ENCODE measurements at regions not wholly inside any gene's neighbourhood (a gene's known extent, or its start where the extent isn't known, plus 50 kb on each side); places are given as distances from the start of the nearest gene placed in this dataset.

DNA sequence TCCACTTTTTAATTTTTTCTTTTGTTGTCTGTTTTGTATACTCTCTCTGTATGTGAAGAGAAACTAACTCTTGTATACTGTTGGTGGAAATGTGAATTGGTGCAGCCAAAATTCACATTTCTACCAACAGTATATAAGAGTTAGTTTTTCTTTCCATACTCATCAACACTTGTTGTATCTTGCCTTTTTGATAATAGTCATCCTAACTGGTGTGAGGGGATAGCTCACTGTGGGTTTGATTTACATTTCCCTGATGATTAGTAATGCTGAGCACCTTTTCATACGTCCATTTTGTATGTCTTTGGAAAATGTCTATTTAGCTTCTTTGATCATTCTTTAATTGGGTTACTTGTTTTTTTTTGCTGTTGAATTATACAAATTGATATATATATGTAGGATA is 375.5 kb upstream of the IGFBP3 start:
- BruUV-seq (replicated peaks), result no TSS peak
- Histone ChIP-seq H3K27ac (ENCODE audit: low read depth, low read length) (no peak overlapping the region), H3K36me3 (ENCODE audit: control insufficient read depth in 1 of 2, insufficient read depth in 2 of 2, low read length in 2 of 2) (no peaks in the 10 kb centered on the region), H3K4me2 (ENCODE audit: low read length) (no peak overlapping the region), H3K4me3 (replicated peaks in 1 of 2; ENCODE audit: low read depth in 1 of 2, low read length in 2 of 2) (no peak overlapping the region), H3K9ac (ENCODE audit: low read length) (no peak overlapping the region), H3K9me2 (ENCODE audit: insufficient read depth) (no peaks in the 10 kb centered on the region), H3K4me1 (ENCODE audit: control insufficient read depth in 1 of 2, insufficient read depth in 2 of 2, low read length in 2 of 2) (0 out of 4 replicates have a peak, but pooled peaks cover 0 to under 1% of the 10 kb centered on the region in 2 experiments), H3K9me3 (ENCODE audit: control insufficient read depth in 1 of 2, insufficient read depth in 1 of 2, low read depth in 1 of 2, low read length in 2 of 2) (0 out of 4 replicates have a peak, but pooled peaks cover 0 to 3% of the 10 kb centered on the region in 2 experiments), H3K27me3 (ENCODE audit: insufficient read depth, low read length) (no peaks in the 10 kb centered on the region), H2AFZ (ENCODE audit: low read depth, low read length, poor library complexity, severe bottlenecking) (no peak overlapping the region), H3K79me2 (ENCODE audit: insufficient read depth, low read length) (no peaks in the 10 kb centered on the region), H4K20me1 (ENCODE audit: insufficient read depth) (no peaks in the 10 kb centered on the region)
- intact Hi-C loops (cut with micrococcal nuclease), result no loop called here
- no peak for DNase-seq (ENCODE audit: low read depth, low spot score)
- ChIA-PET CTCF (no interaction called here), POLR2A (no interaction called here), RAD21 (ENCODE audit: low non-redundant PET in 1 of 2, low total read pairs in 2 of 2, uncharacterized antibody in 2 of 2, unreplicated experiment in 2 of 2) (no interaction called here)
- no peak for ATAC-seq
- no peak for TF ChIP-seq POLR2A (IDR thresholded peaks at IDR 0.05; ENCODE audit: borderline replicate concordance, extremely low read depth, insufficient read depth, insufficient read length)
- TF ChIP-seq, protein P1, sequence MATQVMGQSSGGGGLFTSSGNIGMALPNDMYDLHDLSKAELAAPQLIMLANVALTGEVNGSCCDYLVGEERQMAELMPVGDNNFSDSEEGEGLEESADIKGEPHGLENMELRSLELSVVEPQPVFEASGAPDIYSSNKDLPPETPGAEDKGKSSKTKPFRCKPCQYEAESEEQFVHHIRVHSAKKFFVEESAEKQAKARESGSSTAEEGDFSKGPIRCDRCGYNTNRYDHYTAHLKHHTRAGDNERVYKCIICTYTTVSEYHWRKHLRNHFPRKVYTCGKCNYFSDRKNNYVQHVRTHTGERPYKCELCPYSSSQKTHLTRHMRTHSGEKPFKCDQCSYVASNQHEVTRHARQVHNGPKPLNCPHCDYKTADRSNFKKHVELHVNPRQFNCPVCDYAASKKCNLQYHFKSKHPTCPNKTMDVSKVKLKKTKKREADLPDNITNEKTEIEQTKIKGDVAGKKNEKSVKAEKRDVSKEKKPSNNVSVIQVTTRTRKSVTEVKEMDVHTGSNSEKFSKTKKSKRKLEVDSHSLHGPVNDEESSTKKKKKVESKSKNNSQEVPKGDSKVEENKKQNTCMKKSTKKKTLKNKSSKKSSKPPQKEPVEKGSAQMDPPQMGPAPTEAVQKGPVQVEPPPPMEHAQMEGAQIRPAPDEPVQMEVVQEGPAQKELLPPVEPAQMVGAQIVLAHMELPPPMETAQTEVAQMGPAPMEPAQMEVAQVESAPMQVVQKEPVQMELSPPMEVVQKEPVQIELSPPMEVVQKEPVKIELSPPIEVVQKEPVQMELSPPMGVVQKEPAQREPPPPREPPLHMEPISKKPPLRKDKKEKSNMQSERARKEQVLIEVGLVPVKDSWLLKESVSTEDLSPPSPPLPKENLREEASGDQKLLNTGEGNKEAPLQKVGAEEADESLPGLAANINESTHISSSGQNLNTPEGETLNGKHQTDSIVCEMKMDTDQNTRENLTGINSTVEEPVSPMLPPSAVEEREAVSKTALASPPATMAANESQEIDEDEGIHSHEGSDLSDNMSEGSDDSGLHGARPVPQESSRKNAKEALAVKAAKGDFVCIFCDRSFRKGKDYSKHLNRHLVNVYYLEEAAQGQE (IDR thresholded peaks at IDR 0.05; ENCODE audit: low read depth), result no peak
- no peak for TF ChIP-seq EGR1 (IDR thresholded peaks at IDR 0.05; ENCODE audit: low read depth)
- no peak for TF ChIP-seq EZH2 (IDR thresholded peaks at IDR 0.05)
- TF ChIP-seq SP1 (IDR thresholded peaks at IDR 0.05; ENCODE audit: low read depth), result no peak
- TF ChIP-seq YY1 (IDR thresholded peaks at IDR 0.05; ENCODE audit: extremely low read depth, insufficient replicate concordance, low read depth, low read length), result no peak
- no peak for TF ChIP-seq RAD21 (IDR thresholded peaks at IDR 0.05; ENCODE audit: low read depth)
- TF ChIP-seq JUND (IDR thresholded peaks at IDR 0.05), result no peak
- TF ChIP-seq ZFX (IDR thresholded peaks at IDR 0.05), result no peak
- TF ChIP-seq TCF7L2 (IDR thresholded peaks at IDR 0.05; ENCODE audit: borderline replicate concordance, extremely low read depth, insufficient read depth, insufficient read length), result no peak
- TF ChIP-seq CEBPB (IDR thresholded peaks at IDR 0.05; ENCODE audit: low read depth), result no peak
- TF ChIP-seq SRF (IDR thresholded peaks at IDR 0.05; ENCODE audit: low read depth), result no peak
